Transverse colon (tissue), 4 donors: ENCODE measurements at regions not wholly inside any gene's neighbourhood (a gene's known extent, or its start where the extent isn't known, plus 50 kb on each side); places are given as distances from the start of the nearest gene placed in this dataset.

Source experiments
- DNase-seq: peaks from one replicate; pipeline ENCODE4 v3.0.0-alpha.2; 2019
- H3K27ac ChIP-seq, 4 donors: fragments of 200-600 bp; sonication (generic); 2 replicates each; pipeline ENCODE4 v1.5.1; 2016 to 2018; ENCODE audit warnings: inconsistent platforms in 4 of 4
- H3K27me3 ChIP-seq: fragments of 200-600 bp; sonication (generic); 2 replicates; pipeline ENCODE4 v1.5.1; 2017; ENCODE audit warnings: inconsistent platforms
- H3K36me3 ChIP-seq, 4 donors: fragments of 200-600 bp; sonication (generic); 2 replicates each; pipeline ENCODE4 v1.5.1; 2017 to 2019; ENCODE audit warnings: inconsistent platforms in 4 of 4
- H3K4me1 ChIP-seq, 4 donors: fragments of 200-600 bp; sonication (generic); 2 replicates each; pipeline ENCODE4 v1.5.1; 2017 to 2020; ENCODE audit warnings: inconsistent platforms in 4 of 4
- H3K4me3 ChIP-seq, 4 donors: fragments of 200-600 bp; sonication (generic); 1 replicate in 1 of 4; 2 replicates in 3 of 4; pipeline versions ENCODE4 v1.5.1 to v1.6.1; 2017 to 2019; ENCODE audit warnings: inconsistent platforms in 4 of 4
- H3K9me3 ChIP-seq, 2 donors: fragments of 200-600 bp; sonication (generic); 2 replicates each; pipeline ENCODE4 v1.5.1; 2017 to 2019; ENCODE audit warnings: inconsistent platforms in 2 of 2
- CTCF ChIP-seq, 5 experiments: fragments of 200-600 bp in 3 of 5; fragments of 450-650 bp in 2 of 5; sonication (generic) in 3 of 5; IDR thresholded peaks; 1 replicate in 2 of 5; 2 replicates in 3 of 5; pipeline ENCODE4 v1.5.1; 2016 to 2017; ENCODE audit warnings: antibody characterized with exemption in 5 of 5, inconsistent platforms in 3 of 5, mild to moderate bottlenecking in 2 of 5, moderate library complexity in 1 of 5
- EP300 ChIP-seq: sonication (generic); formaldehyde crosslinking; IDR thresholded peaks from one replicate; pipeline ENCODE4 v1.6.1; 2017; ENCODE audit warnings: antibody characterized with exemption, low read depth
- POLR2A ChIP-seq: fragments of 450-650 bp; IDR thresholded peaks from one replicate; pipeline ENCODE4 v1.6.1; 2016; ENCODE audit warnings: antibody characterized with exemption, mild to moderate bottlenecking, moderate library complexity
- POLR2AphosphoS5 ChIP-seq, 3 donors: sonication (generic); formaldehyde crosslinking; IDR thresholded peaks; one replicate each; pipeline ENCODE4 v1.6.1; 2016; ENCODE audit warnings: antibody characterized with exemption in 3 of 3
- WGBS, 2 donors: methylation state at CpG; one replicate each; pipeline ENCODE4 v1.1.5; 2018; ENCODE audit warnings: low coverage in 1 of 2; 5-methylcytosine and 5-hydroxymethylcytosine counted together
- in situ Hi-C, 4 donors: fragments of 200-750 bp; cut with MboI; loops; one replicate each; pipeline versions ENCODE4 v1.15.0 to v1.15.1; 2017; ENCODE audit warnings: low sequenced_read_pairs in 3 of 4, low pct_ligation_motif_present in 1 of 4, low pct_unique_long_range_greater_than_20kb in 1 of 4
- intact Hi-C: fragments of 100-400 bp; cut with DNase I; formaldehyde crosslinking; loops from one replicate; pipeline ENCODE4 v1.15.1; 2023; ENCODE audit warnings: low total_unique reads

GRCh38 chr1:38766125-38766524, 93.4 kb downstream of the RRAGC start:
- no peak overlapping the region for H3K27ac ChIP-seq
- H3K36me3 ChIP-seq = no peaks in the 10 kb centered on the region
- H3K27me3 ChIP-seq = peaks cover 17% of the 10 kb centered on the region
- in situ Hi-C loops = no loop called here
- intact Hi-C loops = no loop called here
- no peaks in the 10 kb centered on the region for H3K4me1 ChIP-seq
- H3K9me3 ChIP-seq = no peaks in the 10 kb centered on the region
- TF ChIP-seq POLR2A = no peak
- no peak for TF ChIP-seq CTCF (IDR thresholded peaks at IDR 0.05)
- no peak for TF ChIP-seq POLR2AphosphoS5 (IDR thresholded peaks at IDR 0.05)
- TF ChIP-seq EP300 = no peak
- DNase-seq = no peak
- WGBS, 2 donors = 50 to 86% methylated on average over 1 to 7 of the region's 7 CpGs
- H3K4me3 ChIP-seq = no peak overlapping the region

- no peak overlapping the region for H3K4me3 ChIP-seq
- no peak for TF ChIP-seq EP300
- TF ChIP-seq POLR2AphosphoS5 (IDR thresholded peaks at IDR 0.05) = no peak
- no peak for TF ChIP-seq POLR2A
- no peak for TF ChIP-seq CTCF (IDR thresholded peaks at IDR 0.05)
- intact Hi-C loops = no loop called here
- H3K9me3 ChIP-seq = no peaks in the 10 kb centered on the region
- no peak overlapping the region for H3K27ac ChIP-seq
- in situ Hi-C loops = no loop called here
- no peak for DNase-seq
- H3K27me3 ChIP-seq = peaks cover 17% of the 10 kb centered on the region
- no peaks in the 10 kb centered on the region for H3K36me3 ChIP-seq
- H3K4me1 ChIP-seq = no peaks in the 10 kb centered on the region
- 70 to 86% methylated on average over 1 to 6 of the region's 6 CpGs for WGBS, 2 donors
Measured at GRCh38 chr1:38763121-38763520, 96.5 kb downstream of the RRAGC start.

- Histone ChIP-seq H3K4me1 (no peaks in the 10 kb centered on the region), H3K4me3 (no peak overlapping the region), H3K36me3 (no peaks in the 10 kb centered on the region), H3K27me3 (peaks cover 16% of the 10 kb centered on the region), H3K27ac (no peak overlapping the region), H3K9me3 (no peaks in the 10 kb centered on the region)
- WGBS, 2 donors = 66% methylated on average over 2 of the region's 2 CpGs; no CpG with 5 or more reads in 1 of the 2 donors
- intact Hi-C loops (no loop called here), in situ Hi-C loops (no loop called here)
- TF ChIP-seq EP300 (no peak), POLR2A (no peak), POLR2AphosphoS5 (IDR thresholded peaks at IDR 0.05) (no peak), CTCF (IDR thresholded peaks at IDR 0.05) (no peak)
- no peak for DNase-seq
Measured at GRCh38 chr1:38760562-38760961, 99.0 kb downstream of the RRAGC start.

GRCh38 chr1:38758820-38759219, 100.8 kb downstream of the RRAGC start:
- no peaks in the 10 kb centered on the region for H3K4me1 ChIP-seq
- peaks cover 9% of the 10 kb centered on the region for H3K27me3 ChIP-seq
- DNase-seq = no peak
- no peak for TF ChIP-seq POLR2AphosphoS5 (IDR thresholded peaks at IDR 0.05)
- TF ChIP-seq EP300 = no peak
- TF ChIP-seq POLR2A = no peak
- TF ChIP-seq CTCF (IDR thresholded peaks at IDR 0.05) = no peak
- no peaks in the 10 kb centered on the region for H3K9me3 ChIP-seq
- no peak overlapping the region for H3K4me3 ChIP-seq
- intact Hi-C loops = no loop called here
- no peaks in the 10 kb centered on the region for H3K36me3 ChIP-seq
- H3K27ac ChIP-seq = no peak overlapping the region
- 42 to 79% methylated on average over 3 to 5 of the region's 5 CpGs for WGBS, 2 donors
- in situ Hi-C loops = no loop called here
